ENCODE measurements at regions not wholly inside any gene's neighbourhood (a gene's known extent, or its start where the extent isn't known, plus 50 kb on each side); places are given as distances from the start of the nearest gene placed in this dataset.

DNA sequence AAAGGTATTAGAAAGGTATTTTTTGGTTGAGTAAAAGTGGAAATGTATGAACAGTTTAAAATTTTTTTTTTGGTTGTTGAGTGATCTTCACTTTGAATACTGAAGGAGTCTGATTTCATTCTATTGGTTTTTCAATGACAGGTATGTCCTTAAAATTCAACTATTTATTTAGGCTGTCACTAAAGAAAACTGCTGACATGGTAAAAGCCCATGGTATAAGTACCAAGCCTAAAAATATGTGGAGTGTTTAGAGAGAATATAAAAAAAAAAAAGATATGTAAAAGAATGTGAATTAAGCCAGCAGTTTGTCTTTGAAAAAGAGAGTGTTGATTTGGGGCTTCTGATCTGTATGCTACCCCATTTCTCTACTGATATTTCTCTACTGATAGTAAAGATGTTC lies 90.3 kb upstream of the SUCLG2 start:
- no peak for DNase-seq

DNA sequence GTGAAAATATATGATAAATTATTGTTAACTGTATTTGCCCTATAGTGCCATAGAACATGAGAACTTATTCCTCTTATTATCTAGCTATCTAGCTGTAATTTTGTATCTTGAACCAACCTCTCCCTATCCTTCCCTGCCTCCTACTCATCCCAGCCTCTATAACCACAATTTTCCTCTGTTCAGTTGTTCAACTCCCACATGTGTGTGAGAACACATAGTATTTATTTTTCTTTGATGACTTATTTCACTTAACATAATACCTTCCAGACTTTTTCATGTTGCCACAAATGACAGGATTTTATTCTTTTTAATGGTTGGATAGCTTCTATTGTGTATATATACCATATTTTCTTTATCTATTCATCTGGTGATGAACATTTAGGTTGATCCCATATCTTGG lies 85.4 kb upstream of the SUCLG2 start:
- no peak for DNase-seq

DNA sequence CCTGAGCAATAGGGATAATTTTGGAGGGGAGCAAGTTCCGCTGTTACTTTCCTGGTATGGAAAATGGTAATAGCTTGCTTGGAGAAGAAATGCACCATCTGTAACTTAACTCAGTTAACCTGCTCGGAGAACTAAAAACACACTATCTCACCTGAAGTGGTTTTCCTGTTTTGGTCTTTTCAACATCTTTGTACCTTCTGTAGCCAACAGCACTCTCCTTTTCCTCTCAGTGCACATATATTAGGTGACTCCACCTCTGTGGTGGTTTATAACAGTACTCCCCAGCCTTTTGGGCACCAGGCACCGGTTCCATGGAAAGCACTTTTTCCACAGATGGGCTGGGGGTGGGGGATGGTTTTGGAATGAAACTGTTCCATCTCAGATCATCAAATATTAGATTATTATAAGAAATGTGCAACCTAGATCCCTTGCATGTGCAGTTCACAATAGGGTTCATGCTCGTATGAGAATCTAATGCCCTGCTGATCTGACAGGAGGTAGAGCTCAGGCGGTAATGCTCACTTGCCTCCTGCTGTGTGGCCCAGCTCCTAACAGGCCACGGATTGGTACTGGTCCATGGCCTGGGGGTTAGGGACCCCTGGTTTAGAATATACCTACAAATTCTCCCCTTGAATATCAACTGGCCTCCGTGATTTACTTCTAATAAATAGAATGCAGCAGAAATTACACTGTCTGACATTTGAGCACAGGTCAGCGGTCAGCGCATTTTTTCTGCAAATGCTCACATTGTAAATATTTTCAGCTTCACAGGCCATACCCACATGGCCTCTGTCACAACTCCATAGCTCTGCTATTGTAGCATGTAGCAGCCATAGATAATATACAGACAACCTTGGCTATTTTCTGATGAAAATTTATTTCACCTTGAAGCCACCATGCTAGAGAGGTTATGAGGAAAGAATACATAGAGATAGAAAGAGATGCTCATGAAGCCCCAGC lies 83.8 kb upstream of the SUCLG2 start:
- no peak for DNase-seq

DNA sequence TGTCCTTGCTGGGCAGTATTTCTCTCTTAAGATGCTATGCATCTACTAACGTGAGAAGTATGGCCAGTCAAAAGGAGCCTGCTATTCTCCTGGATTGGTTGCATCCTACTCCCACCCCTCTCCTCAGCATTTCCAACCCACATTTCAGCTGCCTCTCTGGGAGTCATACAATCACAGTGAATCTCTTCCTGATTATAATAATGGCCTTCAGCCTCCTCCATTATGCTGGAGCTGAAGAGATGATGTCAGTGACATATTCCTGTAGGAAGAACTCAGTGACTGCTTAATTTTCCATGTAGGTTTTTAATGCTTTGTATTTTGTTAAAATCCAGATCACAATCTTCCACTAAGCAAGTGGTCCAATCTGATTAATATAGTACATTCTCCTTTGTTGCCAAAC lies 82.7 kb upstream of the SUCLG2 start:
- DNase-seq, result no peak

- DNase-seq, result no peak
Observed at GRCh38 chr3:67733269-67733950, 79.0 kb upstream of the SUCLG2 start.

DNA sequence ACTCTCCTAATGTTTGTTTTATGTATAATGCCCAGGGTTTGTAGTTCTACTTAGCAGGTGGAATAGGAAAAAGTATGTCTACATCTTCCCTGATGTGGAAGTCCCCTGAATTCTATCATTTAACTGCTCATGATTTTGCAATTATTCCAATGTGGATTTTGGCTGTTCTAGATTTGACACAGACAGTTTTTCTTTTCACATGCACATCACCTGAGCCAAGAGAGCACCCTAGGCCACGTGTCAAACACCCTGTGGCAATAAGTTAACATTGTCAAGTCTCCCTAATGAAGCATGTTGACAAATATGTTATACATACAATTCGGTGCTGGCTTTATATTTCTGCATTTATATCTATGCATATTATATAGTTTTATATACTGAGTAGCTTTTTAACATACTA lies 70.0 kb upstream of the SUCLG2 start:
- DNase-seq, result no peak

DNA sequence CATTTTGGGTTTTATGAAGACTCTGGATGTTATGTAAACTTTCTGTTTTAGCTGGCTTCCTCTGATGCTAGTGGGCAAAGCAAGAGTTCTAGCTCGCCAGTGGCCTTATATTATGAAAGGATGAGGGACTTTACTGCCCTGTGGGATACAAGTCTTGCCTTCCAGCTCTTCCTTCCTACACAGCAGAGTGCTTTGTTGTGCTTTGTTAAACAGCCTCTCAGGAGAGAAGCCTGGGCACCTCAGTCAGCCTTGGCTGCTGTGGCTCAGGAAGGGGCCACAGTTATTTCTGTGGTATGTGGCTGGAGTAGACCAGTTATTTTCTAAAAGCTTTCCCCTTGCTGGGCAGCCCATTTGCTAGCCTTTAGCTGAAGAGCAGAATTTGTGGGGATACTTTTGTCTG lies 69.5 kb upstream of the SUCLG2 start:
- no peak for DNase-seq

DNA sequence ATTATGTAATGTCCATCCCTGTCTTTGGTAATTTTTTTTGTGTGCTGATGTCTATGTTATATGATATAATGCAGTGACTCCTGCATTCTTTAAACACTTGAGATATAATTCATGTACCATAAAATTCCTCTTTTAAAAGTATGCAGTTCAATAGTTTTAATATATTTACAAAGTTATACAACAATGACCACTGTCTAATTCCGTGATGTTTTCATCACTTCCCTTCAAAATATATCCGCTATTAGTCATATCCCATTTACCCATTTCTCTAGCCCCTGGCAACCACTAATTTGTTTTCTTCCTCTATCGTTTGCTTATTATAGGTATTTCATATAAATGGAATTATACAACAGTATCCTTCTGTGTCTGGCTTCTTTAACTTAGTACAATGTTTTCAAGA lies 64.9 kb upstream of the SUCLG2 start:
- no peak for DNase-seq

DNA sequence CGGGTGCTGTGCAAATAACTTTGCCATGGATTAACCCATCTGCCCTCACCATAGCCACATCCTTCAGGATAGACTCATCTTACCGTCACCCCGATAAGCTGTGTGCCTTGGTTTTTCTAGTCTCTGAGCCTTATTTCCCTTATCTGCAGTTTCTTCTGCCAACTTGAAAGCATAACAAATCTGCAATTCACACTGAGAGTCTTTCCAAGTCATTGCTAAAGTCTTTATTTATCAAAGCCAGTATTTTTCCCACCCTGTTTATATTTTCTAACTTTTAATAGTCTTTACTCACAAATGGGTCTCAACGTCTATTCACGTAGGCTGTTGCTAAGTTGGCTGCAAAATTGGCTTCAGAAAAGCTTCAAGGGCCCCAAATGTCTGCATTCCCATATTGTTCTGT lies 61.6 kb upstream of the SUCLG2 start:
- DNase-seq, result no peak

- DNase-seq, result no peak
Observed at GRCh38 chr3:67713764-67714469, 59.5 kb upstream of the SUCLG2 start.

DNA sequence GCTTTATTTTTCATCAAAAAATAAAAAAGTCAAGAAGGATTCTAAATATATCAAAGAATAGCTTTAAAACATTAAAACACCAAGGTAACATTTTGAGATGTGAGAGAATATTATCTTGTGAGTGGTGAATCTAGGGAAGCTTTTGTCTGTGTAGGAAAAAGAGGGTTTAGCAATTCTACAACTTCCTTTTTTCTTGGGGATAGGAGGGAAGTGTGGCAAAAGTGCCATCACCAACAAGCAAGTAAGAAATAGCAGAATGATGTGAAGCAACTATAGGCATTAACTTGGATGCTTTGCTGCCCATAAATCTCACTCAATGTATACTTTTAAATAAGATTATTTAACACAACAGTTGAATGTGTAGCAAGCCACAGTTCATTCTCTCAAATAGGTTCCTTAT lies 57.8 kb upstream of the SUCLG2 start:
- DNase-seq, result no peak

DNA sequence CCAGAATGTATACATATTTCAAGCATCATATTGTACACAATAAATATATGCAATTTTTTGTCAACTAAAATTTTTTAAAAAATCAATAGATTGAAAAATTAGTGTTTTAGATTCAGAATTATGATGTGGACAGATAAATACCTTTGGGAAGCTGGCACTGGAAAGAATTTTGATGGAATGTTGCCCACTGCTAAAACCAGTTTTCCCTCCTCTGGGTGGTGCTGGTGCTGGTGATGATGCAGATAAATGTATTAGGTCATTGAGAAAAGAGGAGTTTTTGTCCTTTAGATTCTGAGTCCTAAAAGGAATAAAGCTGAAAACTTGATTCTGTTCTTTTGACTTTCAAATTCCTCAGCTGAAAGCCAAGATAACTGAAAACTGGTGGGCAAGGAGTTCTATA lies 56.0 kb upstream of the SUCLG2 start:
- no peak for DNase-seq

- no peak for DNase-seq
Observed at GRCh38 chr3:67706934-67707333, 52.5 kb upstream of the SUCLG2 start.

- DNase-seq, result no peak
Observed at GRCh38 chr3:67704322-67704721, 49.9 kb upstream of the SUCLG2 start.

Measured in stimulated activated CD4-positive, alpha-beta T cell treated with anti-CD3 and anti-CD28 coated beads, Interleukin-4, amount 100 ng/mL, for 24 hours (primary cell).